Adrenal gland (tissue), 9 donors: ENCODE measurements at regions not wholly inside any gene's neighbourhood (a gene's known extent, or its start where the extent isn't known, plus 50 kb on each side); places are given as distances from the start of the nearest gene placed in this dataset.

Source experiments
- DNase-seq, 7 donors: peaks; one replicate each; pipeline ENCODE4 v3.0.0-alpha.2; 2019 to 2020
- H3K27ac ChIP-seq, 5 donors: fragments of 200-600 bp; sonication (generic) in 4 of 5; 1 replicate in 3 of 5; 2 replicates in 2 of 5; pipeline versions ENCODE4 v1.5.1 to v1.8.0; 2016 to 2020; ENCODE audit warnings: mild to moderate bottlenecking in 1 of 5
- H3K27me3 ChIP-seq: fragments of 200-600 bp; 2 replicates; pipeline ENCODE4 v1.8.0; 2021
- H3K36me3 ChIP-seq, 2 donors: fragments of 200-600 bp; replicated peaks in 1 of 2; 1 replicate in 1 of 2; 2 replicates in 1 of 2; pipeline versions ENCODE4 v1.5.1 to v1.8.0; 2018 to 2022
- H3K4me1 ChIP-seq, 2 donors: fragments of 200-600 bp; replicated peaks in 1 of 2; 1 replicate in 1 of 2; 2 replicates in 1 of 2; pipeline versions ENCODE4 v1.5.1 to v1.8.0; 2018 to 2021
- H3K4me3 ChIP-seq, 4 donors: fragments of 200-600 bp; sonication (generic) in 3 of 4; one replicate each; pipeline ENCODE4 v1.5.1; 2016 to 2018
- H3K9me3 ChIP-seq, 3 donors: fragments of 200-600 bp; sonication (generic) in 1 of 3; replicated peaks in 1 of 3; 1 replicate in 2 of 3; 2 replicates in 1 of 3; pipeline versions ENCODE4 v1.5.1 to v1.8.0; 2016 to 2021
- POLR2A ChIP-seq, 2 donors: fragments of 450-650 bp; IDR thresholded peaks; one replicate each; pipeline ENCODE4 v1.6.1; 2017; ENCODE audit warnings: antibody characterized with exemption in 2 of 2, mild to moderate bottlenecking in 2 of 2, moderate library complexity in 1 of 2
- WGBS, 4 donors: extraction: QIAGEN DNeasy Blood & Tissue Kit in 2 of 4; methylation state at CpG; one replicate each; pipeline versions ENCODE4 v1.1.5 to v1.1.7; 2013 to 2017; 5-methylcytosine and 5-hydroxymethylcytosine counted together
- intact Hi-C, 2 donors: fragments of 100-400 bp; cut with DNase I; formaldehyde crosslinking; loops; one replicate each; pipeline versions ENCODE4 v1.14.1 to v1.15.0; 2022 to 2023
- TF ChIP-seq, protein P1 (sequence below), 6 experiments: fragments of 450-650 bp in 4 of 6; fragments of 200-600 bp in 2 of 6; sonication (generic) in 1 of 6; IDR thresholded peaks; 1 replicate in 5 of 6; 2 replicates in 1 of 6; pipeline versions ENCODE4 v1.5.1 to v1.8.0; 2016 to 2021; ENCODE audit warnings: antibody characterized with exemption in 6 of 6, mild to moderate bottlenecking in 2 of 6, moderate library complexity in 1 of 6
- donor health status: healthy with polysubstance abuse.
- donor health status: Bipolar disorder and iron deficiency.
- donor health status: DM: yes; HTN: yes; CAD: no.
- donor health status: DM: no; HTN: no; CAD: no.
- donor health status: DM: no; HTN: no; CAD: no.

- Histone ChIP-seq H3K27me3 (no peaks in the 10 kb centered on the region), H3K27ac (no peak overlapping the region), H3K36me3 (no peaks in the 10 kb centered on the region), H3K9me3 (peaks cover 0 to 3% (median 0%) of the 10 kb centered on the region in 3 donors), H3K4me3 (no peak overlapping the region), H3K4me1 (no peaks in the 10 kb centered on the region)
- 92 to 94% (median 94%) methylated on average over 4 of the region's 4 CpGs for WGBS, 4 donors
- intact Hi-C loops, result no loop called here
- TF ChIP-seq, protein P1, sequence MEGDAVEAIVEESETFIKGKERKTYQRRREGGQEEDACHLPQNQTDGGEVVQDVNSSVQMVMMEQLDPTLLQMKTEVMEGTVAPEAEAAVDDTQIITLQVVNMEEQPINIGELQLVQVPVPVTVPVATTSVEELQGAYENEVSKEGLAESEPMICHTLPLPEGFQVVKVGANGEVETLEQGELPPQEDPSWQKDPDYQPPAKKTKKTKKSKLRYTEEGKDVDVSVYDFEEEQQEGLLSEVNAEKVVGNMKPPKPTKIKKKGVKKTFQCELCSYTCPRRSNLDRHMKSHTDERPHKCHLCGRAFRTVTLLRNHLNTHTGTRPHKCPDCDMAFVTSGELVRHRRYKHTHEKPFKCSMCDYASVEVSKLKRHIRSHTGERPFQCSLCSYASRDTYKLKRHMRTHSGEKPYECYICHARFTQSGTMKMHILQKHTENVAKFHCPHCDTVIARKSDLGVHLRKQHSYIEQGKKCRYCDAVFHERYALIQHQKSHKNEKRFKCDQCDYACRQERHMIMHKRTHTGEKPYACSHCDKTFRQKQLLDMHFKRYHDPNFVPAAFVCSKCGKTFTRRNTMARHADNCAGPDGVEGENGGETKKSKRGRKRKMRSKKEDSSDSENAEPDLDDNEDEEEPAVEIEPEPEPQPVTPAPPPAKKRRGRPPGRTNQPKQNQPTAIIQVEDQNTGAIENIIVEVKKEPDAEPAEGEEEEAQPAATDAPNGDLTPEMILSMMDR (IDR thresholded peaks at IDR 0.05), result no peak
- TF ChIP-seq POLR2A (IDR thresholded peaks at IDR 0.05), result no peak
- no peak for DNase-seq
These were observed 73.0 kb upstream of the NFKB1 start for GRCh38 chr4:102428122-102428521.

- intact Hi-C loops, result no loop called here
- Histone ChIP-seq H3K27me3 (no peaks in the 10 kb centered on the region), H3K4me1 (no peaks in the 10 kb centered on the region), H3K9me3 (peaks cover 0 to 3% (median 0%) of the 10 kb centered on the region in 3 donors), H3K4me3 (no peak overlapping the region), H3K36me3 (no peaks in the 10 kb centered on the region), H3K27ac (no peak overlapping the region)
- 86 to 92% (median 91%) methylated on average over 7 of the region's 7 CpGs for WGBS, 4 donors
- DNase-seq, result no peak
- TF ChIP-seq, protein P1 (IDR thresholded peaks at IDR 0.05), result no peak
- TF ChIP-seq POLR2A (IDR thresholded peaks at IDR 0.05), result no peak
These were observed 71.6 kb upstream of the NFKB1 start for GRCh38 chr4:102429553-102429952.

GRCh38 chr4:102430461-102430910 is 70.7 kb upstream of the NFKB1 start:
- TF ChIP-seq, protein P1 (IDR thresholded peaks at IDR 0.05), result no peak
- no peak for TF ChIP-seq POLR2A (IDR thresholded peaks at IDR 0.05)
- no peaks in the 10 kb centered on the region for H3K36me3 ChIP-seq
- DNase-seq, result no peak
- 10 to 17% (median 12%) methylated on average over 2 of the region's 2 CpGs for WGBS, 4 donors
- H3K4me3 ChIP-seq, result peak overlapping the region; percentile 40 to 69 (median 44)
- no peaks in the 10 kb centered on the region for H3K27me3 ChIP-seq
- H3K4me1 ChIP-seq, result no peaks in the 10 kb centered on the region
- peaks cover 0 to 3% (median 0%) of the 10 kb centered on the region in 3 donors for H3K9me3 ChIP-seq
- H3K27ac ChIP-seq, result peak overlapping the region in 2 of 5 donors; percentile 33 to 45
- intact Hi-C loops, result no loop called here

DNA sequence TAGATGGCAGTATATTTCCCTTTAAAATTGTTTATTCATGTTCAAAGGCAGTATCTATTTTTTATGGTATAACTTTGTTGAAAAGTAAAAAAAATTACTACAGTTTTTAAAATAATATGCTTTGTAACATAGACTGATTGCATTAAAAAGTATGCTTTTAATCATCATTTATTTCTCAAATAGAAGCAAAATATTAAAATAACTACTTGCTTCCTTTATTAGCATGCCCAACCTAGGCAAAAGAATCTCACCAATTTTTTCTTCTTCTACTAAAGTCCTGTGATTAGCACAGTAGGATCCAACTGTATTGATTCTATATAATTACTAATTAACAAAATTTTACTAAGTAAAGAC is 69.6 kb upstream of the NFKB1 start:
- peak overlapping the region in 1 of 4 donors; percentile 69 for H3K4me3 ChIP-seq
- TF ChIP-seq POLR2A (IDR thresholded peaks at IDR 0.05), result no peak
- TF ChIP-seq, protein P1 (IDR thresholded peaks at IDR 0.05), result no peak
- intact Hi-C loops, result no loop called here
- no peaks in the 10 kb centered on the region for H3K27me3 ChIP-seq
- no peak for DNase-seq
- H3K9me3 ChIP-seq, result peaks cover 0 to 3% (median 0%) of the 10 kb centered on the region in 3 donors
- H3K4me1 ChIP-seq, result no peaks in the 10 kb centered on the region
- peak overlapping the region in 1 of 5 donors; percentile 33 for H3K27ac ChIP-seq
- no peaks in the 10 kb centered on the region for H3K36me3 ChIP-seq
